Ascending aorta (tissue), 2 donors: ENCODE measurements at regions not wholly inside any gene's neighbourhood (a gene's known extent, or its start where the extent isn't known, plus 50 kb on each side); places are given as distances from the start of the nearest gene placed in this dataset.

ENCODE experiments used
- DNase-seq, 2 donors: peaks; one replicate each; pipeline ENCODE4 v3.0.0-alpha.2; 2019; ENCODE audit warnings: low spot score in 2 of 2
- H3K27ac ChIP-seq, 2 donors: fragments of 200-600 bp; sonication (generic); one replicate each; pipeline ENCODE4 v1.5.1; 2016 to 2017; ENCODE audit warnings: mild to moderate bottlenecking in 1 of 2
- H3K27me3 ChIP-seq: fragments of 200-600 bp; sonication (generic); one replicate; pipeline ENCODE4 v1.5.1; 2017
- H3K36me3 ChIP-seq, 2 donors: fragments of 200-600 bp; sonication (generic); one replicate each; pipeline ENCODE4 v1.5.1; 2016
- H3K4me1 ChIP-seq, 2 donors: fragments of 200-600 bp; sonication (generic); one replicate each; pipeline ENCODE4 v1.5.1; 2016 to 2017; ENCODE audit warnings: mild to moderate bottlenecking in 1 of 2
- H3K4me3 ChIP-seq, 2 donors: fragments of 200-600 bp; sonication (generic); one replicate each; pipeline ENCODE4 v1.5.1; 2016 to 2017; ENCODE audit warnings: mild to moderate bottlenecking in 1 of 2
- H3K9me3 ChIP-seq, 2 donors: fragments of 200-600 bp; sonication (generic); one replicate each; pipeline ENCODE4 v1.5.1; 2016
- intact Hi-C: fragments of 100-400 bp; cut with DNase I; formaldehyde crosslinking; loops from one replicate; pipeline ENCODE4 v1.15.1; 2023
- TF ChIP-seq, protein P1 (sequence below), 3 experiments: fragments of 200-600 bp in 2 of 3; fragments of 450-650 bp in 1 of 3; sonication (generic) in 2 of 3; IDR thresholded peaks; one replicate each; pipeline ENCODE4 v1.5.1; 2016 to 2019; ENCODE audit warnings: antibody characterized with exemption in 3 of 3, mild to moderate bottlenecking in 1 of 3, moderate library complexity in 1 of 3

DNA sequence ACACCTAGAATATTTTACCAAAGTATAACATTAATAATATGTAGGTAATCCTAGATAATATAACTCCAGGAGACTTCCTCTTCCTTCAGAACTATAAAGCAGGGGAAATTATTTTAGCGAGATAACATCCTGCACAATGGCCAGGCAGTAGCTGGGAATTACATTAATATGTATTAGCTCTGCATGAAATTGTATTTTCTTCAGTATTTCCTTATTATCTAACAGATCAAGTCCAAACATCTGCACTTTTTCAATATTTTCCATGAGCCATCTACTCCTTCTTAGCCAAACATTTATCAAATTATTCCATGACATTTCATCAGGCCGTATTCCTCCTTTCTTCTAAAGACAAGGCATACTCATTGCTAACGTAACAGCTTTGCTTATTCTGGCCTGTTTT, 98.8 kb upstream of the PCDH9 start:
- Histone ChIP-seq H3K27me3 (no peaks in the 10 kb centered on the region), H3K27ac (no peak overlapping the region), H3K9me3 (no peaks in the 10 kb centered on the region), H3K36me3 (no peaks in the 10 kb centered on the region), H3K4me1 (no peaks in the 10 kb centered on the region), H3K4me3 (no peak overlapping the region)
- TF ChIP-seq, protein P1, sequence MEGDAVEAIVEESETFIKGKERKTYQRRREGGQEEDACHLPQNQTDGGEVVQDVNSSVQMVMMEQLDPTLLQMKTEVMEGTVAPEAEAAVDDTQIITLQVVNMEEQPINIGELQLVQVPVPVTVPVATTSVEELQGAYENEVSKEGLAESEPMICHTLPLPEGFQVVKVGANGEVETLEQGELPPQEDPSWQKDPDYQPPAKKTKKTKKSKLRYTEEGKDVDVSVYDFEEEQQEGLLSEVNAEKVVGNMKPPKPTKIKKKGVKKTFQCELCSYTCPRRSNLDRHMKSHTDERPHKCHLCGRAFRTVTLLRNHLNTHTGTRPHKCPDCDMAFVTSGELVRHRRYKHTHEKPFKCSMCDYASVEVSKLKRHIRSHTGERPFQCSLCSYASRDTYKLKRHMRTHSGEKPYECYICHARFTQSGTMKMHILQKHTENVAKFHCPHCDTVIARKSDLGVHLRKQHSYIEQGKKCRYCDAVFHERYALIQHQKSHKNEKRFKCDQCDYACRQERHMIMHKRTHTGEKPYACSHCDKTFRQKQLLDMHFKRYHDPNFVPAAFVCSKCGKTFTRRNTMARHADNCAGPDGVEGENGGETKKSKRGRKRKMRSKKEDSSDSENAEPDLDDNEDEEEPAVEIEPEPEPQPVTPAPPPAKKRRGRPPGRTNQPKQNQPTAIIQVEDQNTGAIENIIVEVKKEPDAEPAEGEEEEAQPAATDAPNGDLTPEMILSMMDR (IDR thresholded peaks at IDR 0.05): no peak
- no peak for DNase-seq
- intact Hi-C loops: no loop called here

DNA sequence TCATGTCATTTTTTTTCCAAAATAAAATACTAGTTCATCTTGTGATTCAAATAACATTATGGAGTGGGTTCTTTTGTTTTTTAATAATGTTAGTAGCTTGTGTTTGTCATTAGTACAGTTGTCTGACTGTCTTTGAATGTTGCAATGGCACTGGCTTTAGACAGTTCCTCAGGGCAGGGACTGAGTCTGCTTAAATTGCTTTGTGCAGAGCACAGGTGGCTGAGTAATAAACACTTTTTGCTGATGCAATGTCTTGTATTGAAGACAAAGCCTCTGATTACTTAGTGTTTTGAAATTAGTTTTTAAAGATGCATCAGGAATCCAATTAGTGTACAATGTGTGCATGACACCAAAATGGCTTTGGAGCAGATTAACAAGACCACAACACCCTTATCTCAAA, 88.7 kb upstream of the PCDH9 start:
- no peaks in the 10 kb centered on the region for H3K27me3 ChIP-seq
- intact Hi-C loops: no loop called here
- H3K27ac ChIP-seq: no peak overlapping the region
- no peaks in the 10 kb centered on the region for H3K36me3 ChIP-seq
- TF ChIP-seq, protein P1 (IDR thresholded peaks at IDR 0.05): no peak
- no peak for DNase-seq
- no peaks in the 10 kb centered on the region for H3K9me3 ChIP-seq
- H3K4me1 ChIP-seq: no peaks in the 10 kb centered on the region
- H3K4me3 ChIP-seq: no peak overlapping the region

DNA sequence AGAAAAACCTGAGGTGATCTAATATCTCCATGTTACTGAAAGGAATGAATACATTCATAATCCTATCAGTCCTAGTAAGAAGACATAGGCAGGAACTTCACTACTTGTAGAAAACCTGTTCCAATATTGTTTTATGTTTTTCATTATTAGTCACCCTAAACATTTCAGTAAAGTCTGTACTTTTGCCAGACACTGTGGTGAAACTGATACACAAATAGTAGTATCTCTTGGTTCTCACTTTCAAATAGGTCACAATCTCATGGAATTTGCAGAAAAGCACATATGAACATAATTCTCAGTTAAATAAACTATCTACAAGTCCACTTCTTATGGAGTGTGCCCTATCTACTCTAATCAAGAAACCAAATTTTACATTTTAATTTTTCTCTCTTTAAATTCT, 88.3 kb upstream of the PCDH9 start:
- Histone ChIP-seq H3K9me3 (no peaks in the 10 kb centered on the region), H3K4me3 (no peak overlapping the region), H3K27ac (no peak overlapping the region), H3K27me3 (no peaks in the 10 kb centered on the region), H3K4me1 (no peaks in the 10 kb centered on the region), H3K36me3 (no peaks in the 10 kb centered on the region)
- no peak for DNase-seq
- TF ChIP-seq, protein P1 (IDR thresholded peaks at IDR 0.05): no peak
- intact Hi-C loops: no loop called here

DNA sequence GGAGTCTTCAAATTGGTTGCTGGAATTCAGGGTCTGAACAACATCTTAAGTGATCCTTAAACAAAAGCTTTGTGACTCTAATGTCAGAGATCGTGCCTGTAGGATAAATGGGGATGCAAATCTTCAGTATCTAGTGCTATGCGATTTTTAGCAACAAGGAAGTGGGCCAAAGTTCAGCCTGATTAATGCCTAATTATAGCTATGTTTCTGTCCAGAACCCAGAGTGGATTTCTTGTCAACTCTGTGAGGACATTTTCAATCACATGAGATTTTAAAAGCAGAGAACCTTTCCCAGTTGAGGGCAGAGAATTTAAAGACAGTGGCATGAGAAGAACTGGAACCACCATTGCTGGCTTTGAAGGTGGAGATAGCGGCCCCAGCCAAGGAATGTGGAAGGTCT, 84.3 kb upstream of the PCDH9 start:
- intact Hi-C loops: no loop called here
- TF ChIP-seq, protein P1 (IDR thresholded peaks at IDR 0.05): no peak

DNA sequence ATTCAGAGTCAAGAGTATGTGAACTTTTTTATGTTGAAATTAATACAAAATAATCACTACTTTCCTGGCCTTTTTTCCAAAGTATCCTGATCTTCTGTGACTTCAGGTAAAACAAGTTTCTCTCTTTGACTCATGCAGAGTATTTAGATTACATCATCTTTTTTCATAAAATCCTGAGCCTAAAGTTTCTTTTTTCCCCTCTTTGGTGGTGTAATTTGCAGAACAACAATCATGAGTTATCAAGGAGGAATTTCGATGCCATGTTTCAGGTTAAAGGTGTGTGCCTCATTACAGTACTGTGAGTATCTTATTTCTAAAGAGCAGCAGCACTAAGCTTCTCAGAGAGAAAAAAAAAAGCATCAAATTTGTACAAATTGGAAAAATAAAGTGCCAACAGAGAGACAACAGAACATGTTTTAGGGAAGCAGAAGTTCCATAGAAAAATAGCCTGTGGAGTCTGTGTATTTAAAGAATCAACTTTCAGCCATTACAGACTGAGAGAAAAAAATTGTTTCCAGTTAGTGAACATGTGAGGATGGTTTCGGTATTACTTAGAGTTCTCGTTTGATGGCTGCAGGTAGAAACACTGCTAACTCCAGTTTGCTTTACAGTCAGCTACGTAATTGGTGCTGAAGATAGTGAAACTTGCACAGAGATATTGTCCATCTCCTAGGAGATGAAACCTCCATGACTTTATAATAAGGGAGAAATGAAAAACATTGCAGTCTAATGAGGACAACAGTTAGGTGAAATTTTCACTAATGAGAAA, 78.1 kb upstream of the PCDH9 start:
- H3K4me3 ChIP-seq: no peak overlapping the region
- no peaks in the 10 kb centered on the region for H3K4me1 ChIP-seq
- DNase-seq: no peak
- H3K36me3 ChIP-seq: no peaks in the 10 kb centered on the region
- H3K27me3 ChIP-seq: no peaks in the 10 kb centered on the region
- no peaks in the 10 kb centered on the region for H3K9me3 ChIP-seq
- no peak overlapping the region for H3K27ac ChIP-seq
- TF ChIP-seq, protein P1 (IDR thresholded peaks at IDR 0.05): no peak
- intact Hi-C loops: no loop called here

More for the DNA sequence above, 84.3 kb upstream of the PCDH9 start:
- H3K9me3 ChIP-seq: no peaks in the 10 kb centered on the region
- no peak overlapping the region for H3K27ac ChIP-seq
- no peaks in the 10 kb centered on the region for H3K36me3 ChIP-seq
- H3K27me3 ChIP-seq: no peaks in the 10 kb centered on the region
- no peak overlapping the region for H3K4me3 ChIP-seq
- DNase-seq: no peak
- H3K4me1 ChIP-seq: no peaks in the 10 kb centered on the region
